ENCODE measurements at regions not wholly inside any gene's neighbourhood (a gene's known extent, or its start where the extent isn't known, plus 50 kb on each side); places are given as distances from the start of the nearest gene placed in this dataset.
"Not testable (repeated sequence)": the region's sequence is repeated elsewhere in the genome, so short reads cannot be mapped to it uniquely, and the experiment has no call there.

- no peak for DNase-seq (ENCODE audit: low read depth in 3 of 3)
Observed at GRCh38 chr16:80123189-80123588, 417.6 kb upstream of the DYNLRB2 start.

GRCh38 chr16:80122115-80122514 is 418.7 kb upstream of the DYNLRB2 start:
- no peak for DNase-seq (ENCODE audit: low read depth in 3 of 3)

GRCh38 chr16:80121522-80121909 is 419.3 kb upstream of the DYNLRB2 start:
- no peak for DNase-seq (ENCODE audit: low read depth in 3 of 3)

- DNase-seq (ENCODE audit: low read depth in 3 of 3), result no peak
Observed at GRCh38 chr16:80120899-80121521, 419.8 kb upstream of the DYNLRB2 start.

- DNase-seq (ENCODE audit: low read depth in 3 of 3), result no peak
Observed at GRCh38 chr16:80117556-80118130, 423.1 kb upstream of the DYNLRB2 start.

GRCh38 chr16:80116711-80117110 is 424.1 kb upstream of the DYNLRB2 start:
- DNase-seq (ENCODE audit: low read depth in 3 of 3), result no peak

- no peak for DNase-seq (ENCODE audit: low read depth in 3 of 3)
Observed at GRCh38 chr16:80114699-80115098, 426.1 kb upstream of the DYNLRB2 start.

- DNase-seq (ENCODE audit: low read depth in 3 of 3), result no peak
Observed at GRCh38 chr16:80113873-80114574, 426.8 kb upstream of the DYNLRB2 start.

- DNase-seq (ENCODE audit: low read depth in 3 of 3), result no peak
Observed at GRCh38 chr16:80109581-80109980, 431.2 kb upstream of the DYNLRB2 start.

- no peak for DNase-seq (ENCODE audit: low read depth in 3 of 3)
Observed at GRCh38 chr16:80107900-80108299, 432.9 kb upstream of the DYNLRB2 start.

GRCh38 chr16:80105751-80106150 is 435.0 kb upstream of the DYNLRB2 start:
- no peak for DNase-seq (ENCODE audit: low read depth in 3 of 3)

GRCh38 chr16:80105160-80105559 is 435.6 kb upstream of the DYNLRB2 start:
- no peak for DNase-seq (ENCODE audit: low read depth in 3 of 3)

- DNase-seq (ENCODE audit: low read depth in 3 of 3), result no peak
Observed at GRCh38 chr16:80104401-80104800, 436.4 kb upstream of the DYNLRB2 start.

- DNase-seq (ENCODE audit: low read depth in 3 of 3), result no peak
Observed at GRCh38 chr16:80103463-80103862, 437.3 kb upstream of the DYNLRB2 start.

- no peak for DNase-seq (ENCODE audit: low read depth in 3 of 3)
Observed at GRCh38 chr16:80100846-80101451, 439.8 kb upstream of the DYNLRB2 start.

GRCh38 chr16:80100186-80100585 is 440.6 kb upstream of the DYNLRB2 start:
- DNase-seq (ENCODE audit: low read depth in 3 of 3), result no peak

- no peak for DNase-seq (ENCODE audit: low read depth in 3 of 3)
Observed at GRCh38 chr16:80097098-80097497, 443.7 kb upstream of the DYNLRB2 start.

GRCh38 chr16:80092681-80093080 is 448.1 kb upstream of the DYNLRB2 start:
- no peak for DNase-seq (ENCODE audit: low read depth in 3 of 3)

- not testable (repeated sequence) for DNase-seq (ENCODE audit: low read depth in 3 of 3)
Observed at GRCh38 chr16:80091453-80091852, 449.3 kb upstream of the DYNLRB2 start.

- DNase-seq (ENCODE audit: low read depth in 3 of 3), result no peak
Observed at GRCh38 chr16:80085606-80086005, 455.2 kb upstream of the DYNLRB2 start.

GRCh38 chr16:80084614-80085013 is 456.2 kb upstream of the DYNLRB2 start:
- DNase-seq (ENCODE audit: low read depth in 3 of 3), result no peak

- DNase-seq (ENCODE audit: low read depth in 3 of 3), result no peak
Observed at GRCh38 chr16:80084163-80084562, 456.6 kb upstream of the DYNLRB2 start.

GRCh38 chr16:80082906-80083305 is 457.9 kb upstream of the DYNLRB2 start:
- no peak for DNase-seq (ENCODE audit: low read depth in 3 of 3)

Measured in stimulated activated CD4-positive, alpha-beta T cell treated with anti-CD3 and anti-CD28 coated beads, TNF-alpha, amount 100 ng/mL, for 48 hours (primary cell).